ENCODE measurements at regions not wholly inside any gene's neighbourhood (a gene's known extent, or its start where the extent isn't known, plus 50 kb on each side); places are given as distances from the start of the nearest gene placed in this dataset.

DNA sequence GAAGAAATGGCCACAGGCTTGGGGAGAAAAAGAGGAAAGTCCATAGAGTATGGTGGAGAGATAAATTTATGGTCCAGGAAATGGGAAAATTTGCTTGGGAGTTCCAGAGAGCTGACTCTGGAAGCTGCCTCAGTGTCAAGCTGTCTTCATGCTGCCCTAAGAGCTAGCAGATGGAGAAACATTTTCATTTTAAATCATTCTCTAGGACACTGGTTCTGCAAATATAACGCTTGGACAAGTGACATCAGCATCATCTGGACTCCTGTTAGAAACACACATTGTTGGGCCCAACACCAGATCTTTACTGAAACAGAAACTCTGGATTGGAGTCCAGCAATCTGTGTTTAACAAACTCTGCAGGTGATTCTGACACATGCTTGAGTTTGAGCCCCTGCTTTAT, 592.0 kb upstream of the KLF12 start:
- TF ChIP-seq CTCF (IDR thresholded peaks at IDR 0.05; ENCODE audit: low read length) (no peak), EZH2phosphoT487 (IDR thresholded peaks at IDR 0.05; ENCODE audit: low read length) (no peak), EZH2 (optimal IDR thresholded peaks at IDR 0.05; ENCODE audit: low read depth, low read length) (no peak)
